ENCODE measurements at regions not wholly inside any gene's neighbourhood (a gene's known extent, or its start where the extent isn't known, plus 50 kb on each side); places are given as distances from the start of the nearest gene placed in this dataset.

DNA sequence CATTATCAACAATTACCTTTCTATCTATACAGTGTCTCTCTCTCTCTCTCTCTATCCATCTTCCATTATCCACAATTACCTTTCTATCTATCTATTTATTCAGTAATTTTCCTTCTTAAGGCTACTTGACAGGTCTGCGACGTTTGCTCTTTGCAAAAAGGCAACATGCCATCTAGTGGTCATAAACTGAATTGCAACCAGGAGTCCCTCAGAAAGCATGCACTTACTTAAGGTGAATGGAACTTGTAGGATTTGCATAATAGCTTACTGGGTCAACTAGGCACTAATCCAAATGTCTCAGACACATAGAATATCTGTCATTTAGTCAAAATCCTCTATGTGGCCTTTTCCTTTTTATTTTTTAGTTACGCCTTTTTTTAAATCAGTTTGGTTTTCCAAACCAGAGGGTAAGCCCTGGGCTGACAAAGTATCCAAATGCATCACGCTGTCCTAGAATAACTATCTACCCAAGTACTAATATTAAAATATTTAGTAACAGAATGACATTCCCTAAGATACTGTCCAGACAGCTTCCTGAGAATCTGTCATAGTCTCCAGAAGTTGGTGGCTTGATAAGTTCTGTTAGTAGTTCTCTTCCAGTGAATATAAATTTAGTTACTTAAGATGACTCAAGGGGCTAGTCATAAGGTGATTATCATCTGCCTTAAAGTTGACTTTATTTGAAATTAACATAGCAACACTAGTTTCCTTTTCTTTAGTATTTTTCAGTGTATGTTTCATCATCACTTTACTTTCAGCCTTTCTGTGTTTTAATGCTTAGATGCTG, 208.3 kb downstream of the PPP1R3A start (continued):
- no peak for TF ChIP-seq SIN3A (IDR thresholded peaks at IDR 0.05; ENCODE audit: low read depth, low read length)
- no peak for TF ChIP-seq RBBP5 (conservative IDR thresholded peaks at IDR 0.05)
- no peak for TF ChIP-seq WRNIP1 (IDR thresholded peaks at IDR 0.05; ENCODE audit: borderline replicate concordance, low read depth, low read length)
- no peak for TF ChIP-seq NR2C2 (IDR thresholded peaks at IDR 0.05; ENCODE audit: borderline replicate concordance, control insufficient read depth, insufficient read length, low read depth)
- TF ChIP-seq BMI1 (IDR thresholded peaks at IDR 0.05; ENCODE audit: borderline replicate concordance) = no peak
- TF ChIP-seq SREBF2 (IDR thresholded peaks at IDR 0.05; ENCODE audit: low read length) = no peak
- peak; percentile 34; the same call in 1 of the 2 replicates for TF ChIP-seq SMC3 (IDR thresholded peaks at IDR 0.05; ENCODE audit: borderline replicate concordance, low read length)
- TF ChIP-seq BCL11A (IDR thresholded peaks at IDR 0.05; ENCODE audit: low read depth, low read length) = no peak
- TF ChIP-seq, protein P1, sequence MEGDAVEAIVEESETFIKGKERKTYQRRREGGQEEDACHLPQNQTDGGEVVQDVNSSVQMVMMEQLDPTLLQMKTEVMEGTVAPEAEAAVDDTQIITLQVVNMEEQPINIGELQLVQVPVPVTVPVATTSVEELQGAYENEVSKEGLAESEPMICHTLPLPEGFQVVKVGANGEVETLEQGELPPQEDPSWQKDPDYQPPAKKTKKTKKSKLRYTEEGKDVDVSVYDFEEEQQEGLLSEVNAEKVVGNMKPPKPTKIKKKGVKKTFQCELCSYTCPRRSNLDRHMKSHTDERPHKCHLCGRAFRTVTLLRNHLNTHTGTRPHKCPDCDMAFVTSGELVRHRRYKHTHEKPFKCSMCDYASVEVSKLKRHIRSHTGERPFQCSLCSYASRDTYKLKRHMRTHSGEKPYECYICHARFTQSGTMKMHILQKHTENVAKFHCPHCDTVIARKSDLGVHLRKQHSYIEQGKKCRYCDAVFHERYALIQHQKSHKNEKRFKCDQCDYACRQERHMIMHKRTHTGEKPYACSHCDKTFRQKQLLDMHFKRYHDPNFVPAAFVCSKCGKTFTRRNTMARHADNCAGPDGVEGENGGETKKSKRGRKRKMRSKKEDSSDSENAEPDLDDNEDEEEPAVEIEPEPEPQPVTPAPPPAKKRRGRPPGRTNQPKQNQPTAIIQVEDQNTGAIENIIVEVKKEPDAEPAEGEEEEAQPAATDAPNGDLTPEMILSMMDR (IDR thresholded peaks at IDR 0.05 in 2 of 3, conservative IDR thresholded peaks at IDR 0.05 in 1 of 3; ENCODE audit: control insufficient read depth in 2 of 3, extremely low read depth in 1 of 3, insufficient read depth in 1 of 3, low read depth in 3 of 3, low read length in 3 of 3) = peak; percentile 78 to 97 (median 91)
- TF ChIP-seq ZSCAN29 (IDR thresholded peaks at IDR 0.05) = no peak
- peak; percentile 68; the same call in 1 of the 3 replicates for TF ChIP-seq POU2F2 (IDR thresholded peaks at IDR 0.05; ENCODE audit: borderline replicate concordance, low read depth, low read length)
- TF ChIP-seq BACH1 (IDR thresholded peaks at IDR 0.05; ENCODE audit: borderline replicate concordance) = no peak
- TF ChIP-seq, protein P2, sequence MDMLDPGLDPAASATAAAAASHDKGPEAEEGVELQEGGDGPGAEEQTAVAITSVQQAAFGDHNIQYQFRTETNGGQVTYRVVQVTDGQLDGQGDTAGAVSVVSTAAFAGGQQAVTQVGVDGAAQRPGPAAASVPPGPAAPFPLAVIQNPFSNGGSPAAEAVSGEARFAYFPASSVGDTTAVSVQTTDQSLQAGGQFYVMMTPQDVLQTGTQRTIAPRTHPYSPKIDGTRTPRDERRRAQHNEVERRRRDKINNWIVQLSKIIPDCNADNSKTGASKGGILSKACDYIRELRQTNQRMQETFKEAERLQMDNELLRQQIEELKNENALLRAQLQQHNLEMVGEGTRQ (IDR thresholded peaks at IDR 0.05; ENCODE audit: borderline replicate concordance, low read depth, low read length) = no peak
- TF ChIP-seq RAD21 (IDR thresholded peaks at IDR 0.05; ENCODE audit: insufficient read depth, low read depth, low read length) = peak; percentile 62
- TF ChIP-seq FOS (IDR thresholded peaks at IDR 0.05; ENCODE audit: borderline replicate concordance, extremely low read depth, insufficient read length) = no peak
- TF ChIP-seq POLR2AphosphoS2 (IDR thresholded peaks at IDR 0.05; ENCODE audit: low read depth, low read length) = no peak
- TF ChIP-seq, protein P3, sequence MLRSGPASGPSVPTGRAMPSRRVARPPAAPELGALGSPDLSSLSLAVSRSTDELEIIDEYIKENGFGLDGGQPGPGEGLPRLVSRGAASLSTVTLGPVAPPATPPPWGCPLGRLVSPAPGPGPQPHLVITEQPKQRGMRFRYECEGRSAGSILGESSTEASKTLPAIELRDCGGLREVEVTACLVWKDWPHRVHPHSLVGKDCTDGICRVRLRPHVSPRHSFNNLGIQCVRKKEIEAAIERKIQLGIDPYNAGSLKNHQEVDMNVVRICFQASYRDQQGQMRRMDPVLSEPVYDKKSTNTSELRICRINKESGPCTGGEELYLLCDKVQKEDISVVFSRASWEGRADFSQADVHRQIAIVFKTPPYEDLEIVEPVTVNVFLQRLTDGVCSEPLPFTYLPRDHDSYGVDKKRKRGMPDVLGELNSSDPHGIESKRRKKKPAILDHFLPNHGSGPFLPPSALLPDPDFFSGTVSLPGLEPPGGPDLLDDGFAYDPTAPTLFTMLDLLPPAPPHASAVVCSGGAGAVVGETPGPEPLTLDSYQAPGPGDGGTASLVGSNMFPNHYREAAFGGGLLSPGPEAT (IDR thresholded peaks at IDR 0.05; ENCODE audit: low read depth) = no peak
- TF ChIP-seq IKZF1 (conservative IDR thresholded peaks at IDR 0.05) = no peak
